ENCODE measurements at regions not wholly inside any gene's neighbourhood (a gene's known extent, or its start where the extent isn't known, plus 50 kb on each side); places are given as distances from the start of the nearest gene placed in this dataset.

- H3K4me3 ChIP-seq (ENCODE audit: low read length in 2 of 2): no peak overlapping the region
- H3K27ac ChIP-seq (ENCODE audit: low read length): no peak overlapping the region
- H3K9me3 ChIP-seq (ENCODE audit: control insufficient read depth in 2 of 2, low read length in 2 of 2): no peaks in the 10 kb centered on the region
- peaks cover 0 to 4% of the 10 kb centered on the region in 2 donors for H3K27me3 ChIP-seq (ENCODE audit: control insufficient read depth in 1 of 2, insufficient read depth in 2 of 2, low read length in 2 of 2)
- H3K4me1 ChIP-seq (ENCODE audit: control insufficient read depth, insufficient read depth, low read length): peaks cover 4% of the 10 kb centered on the region
- no peak overlapping the region for H3K9ac ChIP-seq (ENCODE audit: low read length in 2 of 2)
- no peaks in the 10 kb centered on the region for H3K36me3 ChIP-seq (ENCODE audit: control insufficient read depth in 2 of 2, insufficient read depth in 2 of 2, low read length in 2 of 2)
Measured at GRCh38 chr2:71806432-71806831, 341.2 kb downstream of the CYP26B1 start.

GRCh38 chr2:71804281-71804751, 343.3 kb downstream of the CYP26B1 start:
- Histone ChIP-seq H3K27me3 (ENCODE audit: control insufficient read depth in 1 of 2, insufficient read depth in 2 of 2, low read length in 2 of 2) (peaks cover 0 to 4% of the 10 kb centered on the region in 2 donors), H3K9ac (ENCODE audit: low read length in 2 of 2) (no peak overlapping the region), H3K36me3 (ENCODE audit: control insufficient read depth in 2 of 2, insufficient read depth in 2 of 2, low read length in 2 of 2) (no peaks in the 10 kb centered on the region), H3K27ac (ENCODE audit: low read length) (no peak overlapping the region), H3K4me3 (ENCODE audit: low read length in 2 of 2) (no peak overlapping the region), H3K4me1 (ENCODE audit: control insufficient read depth, insufficient read depth, low read length) (peaks cover 3% of the 10 kb centered on the region), H3K9me3 (ENCODE audit: control insufficient read depth in 2 of 2, low read length in 2 of 2) (no peaks in the 10 kb centered on the region)

- Histone ChIP-seq H3K4me3 (ENCODE audit: low read length in 2 of 2) (no peak overlapping the region), H3K9ac (ENCODE audit: low read length in 2 of 2) (no peak overlapping the region), H3K4me1 (ENCODE audit: control insufficient read depth, insufficient read depth, low read length) (peaks cover 2% of the 10 kb centered on the region), H3K36me3 (ENCODE audit: control insufficient read depth in 2 of 2, insufficient read depth in 2 of 2, low read length in 2 of 2) (no peaks in the 10 kb centered on the region), H3K27ac (ENCODE audit: low read length) (no peak overlapping the region), H3K9me3 (ENCODE audit: control insufficient read depth in 2 of 2, low read length in 2 of 2) (no peaks in the 10 kb centered on the region), H3K27me3 (ENCODE audit: control insufficient read depth in 1 of 2, insufficient read depth in 2 of 2, low read length in 2 of 2) (peaks cover 0 to 4% of the 10 kb centered on the region in 2 donors)
Measured at GRCh38 chr2:71803398-71803797, 344.3 kb downstream of the CYP26B1 start.

- no peaks in the 10 kb centered on the region for H3K27me3 ChIP-seq (ENCODE audit: control insufficient read depth in 1 of 2, insufficient read depth in 2 of 2, low read length in 2 of 2)
- no peak overlapping the region for H3K27ac ChIP-seq (ENCODE audit: low read length)
- H3K36me3 ChIP-seq (ENCODE audit: control insufficient read depth in 2 of 2, insufficient read depth in 2 of 2, low read length in 2 of 2): no peaks in the 10 kb centered on the region
- H3K4me3 ChIP-seq (ENCODE audit: low read length in 2 of 2): no peak overlapping the region
- H3K4me1 ChIP-seq (ENCODE audit: control insufficient read depth, insufficient read depth, low read length): no peaks in the 10 kb centered on the region
- H3K9me3 ChIP-seq (ENCODE audit: control insufficient read depth in 2 of 2, low read length in 2 of 2): no peaks in the 10 kb centered on the region
- no peak overlapping the region for H3K9ac ChIP-seq (ENCODE audit: low read length in 2 of 2)
Measured at GRCh38 chr2:71802556-71802955, 345.1 kb downstream of the CYP26B1 start.

GRCh38 chr2:71801969-71802368, 345.7 kb downstream of the CYP26B1 start:
- H3K27ac ChIP-seq (ENCODE audit: low read length): no peak overlapping the region
- no peaks in the 10 kb centered on the region for H3K27me3 ChIP-seq (ENCODE audit: control insufficient read depth in 1 of 2, insufficient read depth in 2 of 2, low read length in 2 of 2)
- H3K4me3 ChIP-seq (ENCODE audit: low read length in 2 of 2): no peak overlapping the region
- H3K9ac ChIP-seq (ENCODE audit: low read length in 2 of 2): no peak overlapping the region
- H3K36me3 ChIP-seq (ENCODE audit: control insufficient read depth in 2 of 2, insufficient read depth in 2 of 2, low read length in 2 of 2): no peaks in the 10 kb centered on the region
- H3K9me3 ChIP-seq (ENCODE audit: control insufficient read depth in 2 of 2, low read length in 2 of 2): no peaks in the 10 kb centered on the region
- H3K4me1 ChIP-seq (ENCODE audit: control insufficient read depth, insufficient read depth, low read length): no peaks in the 10 kb centered on the region

- Histone ChIP-seq H3K27me3 (ENCODE audit: control insufficient read depth in 1 of 2, insufficient read depth in 2 of 2, low read length in 2 of 2) (no peaks in the 10 kb centered on the region), H3K36me3 (ENCODE audit: control insufficient read depth in 2 of 2, insufficient read depth in 2 of 2, low read length in 2 of 2) (no peaks in the 10 kb centered on the region), H3K9ac (ENCODE audit: low read length in 2 of 2) (no peak overlapping the region), H3K27ac (ENCODE audit: low read length) (no peak overlapping the region), H3K4me1 (ENCODE audit: control insufficient read depth, insufficient read depth, low read length) (no peaks in the 10 kb centered on the region), H3K4me3 (ENCODE audit: low read length in 2 of 2) (no peak overlapping the region), H3K9me3 (ENCODE audit: control insufficient read depth in 2 of 2, low read length in 2 of 2) (no peaks in the 10 kb centered on the region)
Measured at GRCh38 chr2:71801556-71801955, 346.1 kb downstream of the CYP26B1 start.

- H3K27me3 ChIP-seq (ENCODE audit: control insufficient read depth in 1 of 2, insufficient read depth in 2 of 2, low read length in 2 of 2): no peaks in the 10 kb centered on the region
- H3K4me1 ChIP-seq (ENCODE audit: control insufficient read depth, insufficient read depth, low read length): no peaks in the 10 kb centered on the region
- no peak overlapping the region for H3K27ac ChIP-seq (ENCODE audit: low read length)
- no peaks in the 10 kb centered on the region for H3K36me3 ChIP-seq (ENCODE audit: control insufficient read depth in 2 of 2, insufficient read depth in 2 of 2, low read length in 2 of 2)
- H3K9ac ChIP-seq (ENCODE audit: low read length in 2 of 2): no peak overlapping the region
- no peak overlapping the region for H3K4me3 ChIP-seq (ENCODE audit: low read length in 2 of 2)
- no peaks in the 10 kb centered on the region for H3K9me3 ChIP-seq (ENCODE audit: control insufficient read depth in 2 of 2, low read length in 2 of 2)
Measured at GRCh38 chr2:71800851-71801250, 346.8 kb downstream of the CYP26B1 start.

GRCh38 chr2:71800106-71800809, 346.9 kb downstream of the DYSF start:
- Histone ChIP-seq H3K27ac (ENCODE audit: low read length) (no peak overlapping the region), H3K9me3 (ENCODE audit: control insufficient read depth in 2 of 2, low read length in 2 of 2) (no peaks in the 10 kb centered on the region), H3K36me3 (ENCODE audit: control insufficient read depth in 2 of 2, insufficient read depth in 2 of 2, low read length in 2 of 2) (no peaks in the 10 kb centered on the region), H3K27me3 (ENCODE audit: control insufficient read depth in 1 of 2, insufficient read depth in 2 of 2, low read length in 2 of 2) (no peaks in the 10 kb centered on the region), H3K4me3 (ENCODE audit: low read length in 2 of 2) (no peak overlapping the region), H3K4me1 (ENCODE audit: control insufficient read depth, insufficient read depth, low read length) (no peaks in the 10 kb centered on the region), H3K9ac (ENCODE audit: low read length in 2 of 2) (no peak overlapping the region)

- H3K27me3 ChIP-seq (ENCODE audit: control insufficient read depth in 1 of 2, insufficient read depth in 2 of 2, low read length in 2 of 2): no peaks in the 10 kb centered on the region
- no peaks in the 10 kb centered on the region for H3K4me1 ChIP-seq (ENCODE audit: control insufficient read depth, insufficient read depth, low read length)
- H3K4me3 ChIP-seq (ENCODE audit: low read length in 2 of 2): no peak overlapping the region
- H3K27ac ChIP-seq (ENCODE audit: low read length): no peak overlapping the region
- no peaks in the 10 kb centered on the region for H3K9me3 ChIP-seq (ENCODE audit: control insufficient read depth in 2 of 2, low read length in 2 of 2)
- no peak overlapping the region for H3K9ac ChIP-seq (ENCODE audit: low read length in 2 of 2)
- H3K36me3 ChIP-seq (ENCODE audit: control insufficient read depth in 2 of 2, insufficient read depth in 2 of 2, low read length in 2 of 2): no peaks in the 10 kb centered on the region
Measured at GRCh38 chr2:71799013-71799575, 345.7 kb downstream of the DYSF start.

GRCh38 chr2:71798266-71799012, 345.1 kb downstream of the DYSF start:
- no peak overlapping the region for H3K27ac ChIP-seq (ENCODE audit: low read length)
- H3K4me1 ChIP-seq (ENCODE audit: control insufficient read depth, insufficient read depth, low read length): no peaks in the 10 kb centered on the region
- H3K9me3 ChIP-seq (ENCODE audit: control insufficient read depth in 2 of 2, low read length in 2 of 2): no peaks in the 10 kb centered on the region

More at GRCh38 chr2:71798266-71799012, 345.1 kb downstream of the DYSF start:
- Histone ChIP-seq H3K27me3 (ENCODE audit: control insufficient read depth in 1 of 2, insufficient read depth in 2 of 2, low read length in 2 of 2) (no peaks in the 10 kb centered on the region), H3K36me3 (ENCODE audit: control insufficient read depth in 2 of 2, insufficient read depth in 2 of 2, low read length in 2 of 2) (no peaks in the 10 kb centered on the region), H3K4me3 (ENCODE audit: low read length in 2 of 2) (no peak overlapping the region), H3K9ac (ENCODE audit: low read length in 2 of 2) (no peak overlapping the region)
